Hematopoietic multipotent progenitor cell (in vitro differentiated cells): ENCODE measurements at regions not wholly inside any gene's neighbourhood (a gene's known extent, or its start where the extent isn't known, plus 50 kb on each side); places are given as distances from the start of the nearest gene placed in this dataset.

Source experiments
- DNase-seq, 3 donors: peaks; one replicate each; pipeline ENCODE4 v3.0.0-alpha.2; 2011 to 2015; ENCODE audit warnings: low read depth in 2 of 3, low spot score in 2 of 3

GRCh38 chr10:70939441-70940003, 51.2 kb upstream of the PCBD1 start:
- DNase-seq = no peak

GRCh38 chr10:70940834-70941568, 52.6 kb upstream of the PCBD1 start:
- DNase-seq = peak in 2 of 3 donors; percentile 18 to 48

- DNase-seq = no peak
Measured at GRCh38 chr10:70942125-70942524, 53.8 kb upstream of the PCBD1 start.

GRCh38 chr10:70942725-70943124, 54.4 kb upstream of the PCBD1 start:
- DNase-seq = no peak

- no peak for DNase-seq
Measured at GRCh38 chr10:70943249-70943648, 54.9 kb upstream of the PCBD1 start.

GRCh38 chr10:70943841-70944466, 55.6 kb upstream of the PCBD1 start:
- no peak for DNase-seq

GRCh38 chr10:70950037-70950436, 61.7 kb upstream of the PCBD1 start:
- DNase-seq = no peak

GRCh38 chr10:70950801-70951200, 62.4 kb upstream of the PCBD1 start:
- DNase-seq = no peak

- no peak for DNase-seq
Measured at GRCh38 chr10:70952401-70952800, 64.0 kb upstream of the PCBD1 start.

GRCh38 chr10:70952921-70953320, 64.6 kb upstream of the PCBD1 start:
- no peak for DNase-seq

- DNase-seq = no peak
Measured at GRCh38 chr10:70954381-70955176, 66.2 kb upstream of the PCBD1 start.

- peak in 1 of 3 donors; percentile 31 for DNase-seq
Measured at GRCh38 chr10:70956029-70956759, 67.8 kb upstream of the PCBD1 start.

- DNase-seq = no peak
Measured at GRCh38 chr10:70958396-70958795, 70.0 kb upstream of the PCBD1 start.

GRCh38 chr10:70960316-70960715, 72.0 kb upstream of the PCBD1 start:
- no peak for DNase-seq

GRCh38 chr10:70960783-70961570, 72.6 kb upstream of the PCBD1 start:
- DNase-seq = no peak

- DNase-seq = no peak
Measured at GRCh38 chr10:70962686-70963085, 74.3 kb upstream of the PCBD1 start.

GRCh38 chr10:70963271-70963670, 74.9 kb upstream of the PCBD1 start:
- DNase-seq = no peak

- no peak for DNase-seq
Measured at GRCh38 chr10:70964245-70964644, 75.9 kb upstream of the PCBD1 start.

- no peak for DNase-seq
Measured at GRCh38 chr10:70964881-70965280, 76.5 kb upstream of the PCBD1 start.

GRCh38 chr10:70965566-70965965, 77.2 kb upstream of the PCBD1 start:
- no peak for DNase-seq
